H1 (cell line): ENCODE measurements at regions not wholly inside any gene's neighbourhood (a gene's known extent, or its start where the extent isn't known, plus 50 kb on each side); places are given as distances from the start of the nearest gene placed in this dataset.

Experiments used
- CTCF ChIA-PET: fragments of 300-600 bp; sonication (Branson Sonifier 250); formaldehyde crosslinking; loops from one replicate; lab custom pipeline; 2021; ENCODE audit not compliant: partially characterized antibody; lab: Charles Lee
- POLR2A ChIA-PET: fragments of 300-600 bp; sonication (Branson Sonifier 250); formaldehyde crosslinking; loops from one replicate; lab custom pipeline; 2021; ENCODE audit warnings: inconsistent platforms; ENCODE audit not compliant: partially characterized antibody; lab: Charles Lee
- DNase-seq, 2 experiments: peaks; one replicate each; pipeline versions ENCODE4 v3.0.0 to v3.0.0-alpha.2; 2010 to 2022; ENCODE audit warnings: low spot score in 2 of 2, low read depth in 1 of 2, mixed read lengths in 1 of 2
- FAIRE-seq: peaks from 2 replicates; lab custom pipeline; 2011; peaks lifted over from hg19 to GRCh38; lab: Jason Lieb, UNC
- H2AFZ ChIP-seq: 2 replicates; pipeline ENCODE4 v1.8.1; 2012; ENCODE audit warnings: low read length, inconsistent platforms
- H2AK5ac ChIP-seq: 2 replicates; pipeline ENCODE4 v1.6.1; 2013; ENCODE audit warnings: low read depth, low read length
- H2BK120ac ChIP-seq: replicated peaks from 2 replicates; pipeline ENCODE3; 2013; ENCODE audit warnings: low read depth, low read length, inconsistent platforms
- H2BK12ac ChIP-seq: 2 replicates; pipeline ENCODE4 v1.6.1; 2013; ENCODE audit warnings: low read depth, low read length
- H2BK15ac ChIP-seq: 2 replicates; pipeline ENCODE4 v1.6.1; 2013; ENCODE audit warnings: low read length
- H2BK20ac ChIP-seq: 2 replicates; pipeline ENCODE4 v1.6.1; 2013; ENCODE audit warnings: low read length
- H2BK5ac ChIP-seq: 2 replicates; pipeline ENCODE4 v1.6.1; 2013; ENCODE audit warnings: low read depth, low read length
- H3K14ac ChIP-seq: 2 replicates; pipeline ENCODE4 v1.6.1; 2013; ENCODE audit warnings: inconsistent platforms; ENCODE audit not compliant: insufficient read length
- H3K18ac ChIP-seq: 2 replicates; pipeline ENCODE4 v1.6.1; 2013; ENCODE audit warnings: low read length; ENCODE audit errors: extremely low read depth
- H3K23ac ChIP-seq: 2 replicates; pipeline ENCODE4 v1.6.1; 2013; ENCODE audit warnings: inconsistent platforms; ENCODE audit not compliant: insufficient read length
- H3K23me2 ChIP-seq: 2 replicates; pipeline ENCODE4 v1.6.1; 2013; ENCODE audit warnings: low read depth, low read length
- H3K27ac ChIP-seq: 2 replicates; pipeline ENCODE4 v1.6.1; 2011; ENCODE audit warnings: low read depth, low read length, inconsistent platforms
- H3K27me3 ChIP-seq, 4 experiments: replicated peaks in 1 of 4; 1 replicate in 1 of 4; 2 replicates in 3 of 4; pipeline versions ENCODE4 v1.6.1 to v1.8.1; 2011 to 2013; ENCODE audit warnings: low read length in 3 of 4, mild to moderate bottlenecking in 3 of 4, inconsistent platforms in 2 of 4, mixed read lengths in 2 of 4, moderate library complexity in 1 of 4; ENCODE audit not compliant: control insufficient read depth in 3 of 4, insufficient read depth in 3 of 4; ENCODE audit errors: extremely low read depth in 1 of 4
- H3K36me3 ChIP-seq, 4 experiments: 2 replicates each; pipeline versions ENCODE4 v1.6.1 to v1.8.1; 2011 to 2013; ENCODE audit warnings: mild to moderate bottlenecking in 4 of 4, low read length in 3 of 4, moderate library complexity in 2 of 4, control low read depth in 1 of 4, inconsistent platforms in 1 of 4; ENCODE audit not compliant: insufficient read depth in 4 of 4, control insufficient read depth in 2 of 4
- H3K4ac ChIP-seq: replicated peaks from 2 replicates; pipeline ENCODE3; 2013; ENCODE audit warnings: low read length, low read depth, mixed read lengths, inconsistent platforms; ENCODE audit not compliant: insufficient read length
- H3K4me1 ChIP-seq, 4 experiments: replicated peaks in 1 of 4; 1 replicate in 1 of 4; 2 replicates in 3 of 4; pipeline versions ENCODE4 v1.6.1 to v1.8.1; 2011 to 2013; ENCODE audit warnings: low read length in 3 of 4, inconsistent platforms in 2 of 4, mixed read lengths in 1 of 4; ENCODE audit not compliant: insufficient read depth in 4 of 4, control insufficient read depth in 3 of 4
- H3K4me2 ChIP-seq, 2 experiments: 2 replicates each; pipeline versions ENCODE4 v1.6.1 to v1.8.1; 2011 to 2013; ENCODE audit warnings: low read depth in 2 of 2, low read length in 2 of 2, control low read depth in 1 of 2, inconsistent platforms in 1 of 2, mild to moderate bottlenecking in 1 of 2; ENCODE audit not compliant: insufficient read depth in 1 of 2
- H3K4me3 ChIP-seq, 4 experiments: fragments of 200-600, 300-600 bp in 1 of 4; sonication (generic), shearing (Covaris generic), sonication (Bioruptor Twin) in 1 of 4; 2 replicates each; pipeline versions ENCODE4 v1.5.1 to v1.8.1; 2011 to 2016; ENCODE audit warnings: low read length in 4 of 4, low read depth in 3 of 4, control low read depth in 2 of 4, inconsistent platforms in 2 of 4, mild to moderate bottlenecking in 2 of 4, mixed read lengths in 1 of 4, moderate library complexity in 1 of 4; ENCODE audit not compliant: insufficient read depth in 2 of 4; ENCODE audit errors: extremely low read depth in 1 of 4
- H3K56ac ChIP-seq: replicated peaks from 2 replicates; pipeline ENCODE3; 2013; ENCODE audit warnings: low read depth, mild to moderate bottlenecking, mixed read lengths, low read length, inconsistent platforms; ENCODE audit not compliant: insufficient read length
- H3K79me1 ChIP-seq: 2 replicates; pipeline ENCODE4 v1.6.1; 2013; ENCODE audit warnings: low read depth, low read length, control low read depth
- H3K79me2 ChIP-seq, 2 experiments: 2 replicates each; pipeline versions ENCODE4 v1.6.1 to v1.8.1; 2012 to 2013; ENCODE audit warnings: low read length in 2 of 2, mild to moderate bottlenecking in 2 of 2, inconsistent platforms in 1 of 2; ENCODE audit not compliant: insufficient read depth in 2 of 2, control insufficient read depth in 1 of 2
- H3K9ac ChIP-seq, 4 experiments: replicated peaks in 1 of 4; 1 replicate in 1 of 4; 2 replicates in 3 of 4; pipeline versions ENCODE4 v1.6.1 to v1.8.1; 2011 to 2013; ENCODE audit warnings: low read depth in 3 of 4, low read length in 3 of 4, control low read depth in 2 of 4, mild to moderate bottlenecking in 2 of 4, moderate library complexity in 2 of 4, inconsistent platforms in 1 of 4; ENCODE audit errors: extremely low read depth in 1 of 4
- H3K9me3 ChIP-seq, 2 experiments: 2 replicates each; pipeline versions ENCODE4 v1.6.1 to v1.8.1; 2012 to 2013; ENCODE audit warnings: mild to moderate bottlenecking in 2 of 2, moderate library complexity in 2 of 2, control low read depth in 1 of 2, inconsistent platforms in 1 of 2, low read depth in 1 of 2, low read length in 1 of 2, mixed read lengths in 1 of 2; ENCODE audit not compliant: insufficient read depth in 2 of 2
- H4K20me1 ChIP-seq, 2 experiments: replicated peaks in 1 of 2; 2 replicates each; pipeline versions ENCODE3 to v1.8.1; 2011 to 2013; ENCODE audit warnings: inconsistent platforms in 2 of 2, low read length in 2 of 2, mild to moderate bottlenecking in 1 of 2; ENCODE audit not compliant: insufficient read depth in 2 of 2, control insufficient read depth in 1 of 2
- H4K5ac ChIP-seq: 2 replicates; pipeline ENCODE4 v1.6.1; 2013; ENCODE audit warnings: low read length, low read depth, mixed read lengths, inconsistent platforms; ENCODE audit not compliant: insufficient read length
- H4K8ac ChIP-seq: 2 replicates; pipeline ENCODE4 v1.8.0; 2013; ENCODE audit warnings: mild to moderate bottlenecking, moderate library complexity, low read length, inconsistent platforms; ENCODE audit not compliant: insufficient read depth; ENCODE audit errors: extremely low read depth
- H4K91ac ChIP-seq: replicated peaks from 2 replicates; pipeline ENCODE3; 2013; ENCODE audit warnings: low read length, mixed read lengths, inconsistent platforms; ENCODE audit not compliant: insufficient read length
- BCL11A ChIP-seq, 2 experiments: IDR thresholded peaks; one replicate each; pipeline ENCODE4 v1.6.1; 2011; ENCODE audit warnings: low read depth in 2 of 2, low read length in 2 of 2, mild to moderate bottlenecking in 2 of 2
- CBX8 ChIP-seq: fragments of 300-800, 300-1000 bp; sonication (generic); IDR thresholded peaks from 2 replicates; pipeline ENCODE4 v1.7.1; 2016; ENCODE audit warnings: low read depth, low read length, borderline replicate concordance
- CEBPB ChIP-seq: IDR thresholded peaks from 2 replicates; pipeline ENCODE4 v1.6.1; 2012; ENCODE audit warnings: low read depth, low read length
- E2F6 ChIP-seq: IDR thresholded peaks from 2 replicates; pipeline ENCODE4 v1.6.1; 2012; ENCODE audit warnings: inconsistent platforms
- JUND ChIP-seq: IDR thresholded peaks from 2 replicates; pipeline ENCODE4 v1.6.1; 2011; ENCODE audit warnings: mild to moderate bottlenecking, improper control_type of control experiment, low read length
- MAFK ChIP-seq: IDR thresholded peaks from 2 replicates; pipeline ENCODE4 v1.6.1; 2012; ENCODE audit warnings: low read depth, mild to moderate bottlenecking, improper control_type of control experiment, low read length
- TAF7 ChIP-seq: optimal IDR thresholded peaks from 2 replicates; pipeline ENCODE3; 2011; ENCODE audit warnings: low read depth, mild to moderate bottlenecking, inconsistent platforms, low read length, moderate library complexity, borderline replicate concordance

GRCh38 chr7:16098058-16098457, 323.3 kb downstream of the CRPPA start:
- no peak overlapping the region for H2AK5ac ChIP-seq
- no peak overlapping the region for H2BK5ac ChIP-seq
- no peak overlapping the region for H3K18ac ChIP-seq
- H2BK20ac ChIP-seq, result no peak overlapping the region
- ChIA-PET CTCF (interaction anchor here (0.6 to 2.6 kb wide), 20 partner anchors 10 to 770 kb away, joined by 3 to 13 read pairs (median 4); no protein-coding TSS in a partner anchor), POLR2A (no interaction called here)
- H4K20me1 ChIP-seq, result no peaks in the 10 kb centered on the region
- H3K27ac ChIP-seq, result no peak overlapping the region
- no peak for FAIRE-seq
- no peak overlapping the region for H4K5ac ChIP-seq
- H3K79me2 ChIP-seq, result no peaks in the 10 kb centered on the region
- no peak overlapping the region for H2BK120ac ChIP-seq
- no peaks in the 10 kb centered on the region for H3K23me2 ChIP-seq
- H3K9ac ChIP-seq, result no peak overlapping the region
- H3K4ac ChIP-seq, result no peak overlapping the region
- no peak overlapping the region for H3K23ac ChIP-seq
- H3K27me3 ChIP-seq, result no peaks in the 10 kb centered on the region
- no peak overlapping the region for H3K56ac ChIP-seq
- no peak overlapping the region for H3K14ac ChIP-seq
- H3K79me1 ChIP-seq, result no peaks in the 10 kb centered on the region
- no peaks in the 10 kb centered on the region for H3K36me3 ChIP-seq
- no peak overlapping the region for H3K4me3 ChIP-seq
- H3K9me3 ChIP-seq, result no peaks in the 10 kb centered on the region
- H2AFZ ChIP-seq, result no peak overlapping the region
- peaks cover 0 to 4% (median 0%) of the 10 kb centered on the region in 4 experiments; a peak in 2 of 7 replicates for H3K4me1 ChIP-seq
- DNase-seq, result no peak
- H2BK15ac ChIP-seq, result no peak overlapping the region
- no peak overlapping the region for H4K91ac ChIP-seq
- no peak overlapping the region for H3K4me2 ChIP-seq
- no peak overlapping the region for H4K8ac ChIP-seq
- H2BK12ac ChIP-seq, result no peak overlapping the region
- no peak for TF ChIP-seq CBX8
- TF ChIP-seq CEBPB, result no peak
- no peak for TF ChIP-seq TAF7
- TF ChIP-seq MAFK, result no peak
- TF ChIP-seq JUND, result no peak
- TF ChIP-seq BCL11A (IDR thresholded peaks at IDR 0.05; ENCODE audit: low read depth in 2 of 2, low read length in 2 of 2), result no peak
- no peak for TF ChIP-seq E2F6
